GM18951 (cell line): ENCODE measurements at regions not wholly inside any gene's neighbourhood (a gene's known extent, or its start where the extent isn't known, plus 50 kb on each side); places are given as distances from the start of the nearest gene placed in this dataset.

Source experiments
- POLR2A ChIP-seq: IDR thresholded peaks from 4 replicates; pipeline ENCODE4 v1.6.1; 2011; ENCODE audit warnings: mild to moderate bottlenecking; ENCODE audit not compliant: insufficient read length, insufficient read depth; ENCODE audit errors: extremely low read depth
- in situ Hi-C: fragments of 300-500 bp; cut with MboI; formaldehyde crosslinking; loops from one replicate; pipeline ENCODE4 v1.12.0; 2022; ENCODE audit warnings: low sequenced_read_pairs, mixed read lengths, inconsistent platforms; ENCODE audit not compliant: unreplicated experiment

DNA sequence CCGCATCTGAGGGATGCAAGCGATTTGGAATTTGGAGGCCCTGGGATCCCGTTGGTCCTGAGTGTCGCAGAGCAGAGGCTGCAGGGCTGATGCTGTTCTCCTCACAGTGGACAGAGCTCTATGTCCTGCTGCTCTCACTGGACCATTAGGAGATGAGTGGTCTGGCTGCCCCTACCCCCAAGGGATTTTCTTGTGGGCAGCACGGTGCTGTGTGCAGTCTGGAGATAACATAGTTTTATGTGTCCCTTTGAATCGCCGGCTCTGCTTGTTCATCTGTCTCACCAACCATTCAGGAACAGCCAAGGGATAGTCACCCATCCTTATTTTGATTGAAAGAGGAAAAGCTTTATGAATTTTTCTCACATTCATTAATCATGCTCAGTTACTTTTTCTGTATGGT, 49.9 kb downstream of the CHRM3 start:
- in situ Hi-C loops: no loop called here
- TF ChIP-seq POLR2A: no peak

DNA sequence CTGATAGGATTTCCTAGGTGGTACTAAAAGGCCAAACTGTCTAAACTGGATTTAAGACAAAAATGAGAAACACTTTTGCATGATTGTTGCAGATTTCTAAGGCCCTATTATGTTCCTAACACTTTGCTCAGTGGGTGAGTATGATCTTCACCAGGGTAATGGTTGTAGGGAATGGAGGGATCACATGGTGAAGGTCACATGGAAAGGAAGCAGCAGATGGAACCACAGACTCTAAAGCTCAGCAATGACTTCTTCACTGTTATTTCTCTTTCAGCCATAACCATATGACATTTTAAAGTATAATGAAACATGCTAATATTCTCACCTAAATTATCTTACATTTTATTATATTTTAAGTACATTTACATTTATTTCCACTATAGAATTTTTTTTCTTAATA, 51.5 kb downstream of the CHRM3 start:
- no peak for TF ChIP-seq POLR2A
- in situ Hi-C loops: no loop called here

DNA sequence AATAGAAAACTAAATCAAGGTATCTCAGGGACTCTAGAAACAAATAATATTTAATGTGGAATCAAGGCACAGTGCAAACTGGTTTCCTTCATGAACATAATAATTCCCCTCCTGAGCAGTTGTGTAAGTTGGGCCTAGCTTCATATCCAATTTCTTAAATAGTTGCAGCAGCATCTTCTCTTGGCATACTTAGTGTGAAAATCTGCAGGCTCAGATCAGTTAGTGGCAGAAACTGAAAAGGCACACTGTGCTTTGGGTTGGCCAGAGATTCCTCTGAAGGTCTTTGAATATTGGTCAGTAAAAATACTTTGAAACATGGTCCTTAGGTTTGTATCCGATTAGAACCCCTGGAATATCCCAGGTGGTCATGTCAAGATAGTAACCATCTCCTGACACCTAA, 52.5 kb downstream of the CHRM3 start:
- no peak for TF ChIP-seq POLR2A
- in situ Hi-C loops: no loop called here

DNA sequence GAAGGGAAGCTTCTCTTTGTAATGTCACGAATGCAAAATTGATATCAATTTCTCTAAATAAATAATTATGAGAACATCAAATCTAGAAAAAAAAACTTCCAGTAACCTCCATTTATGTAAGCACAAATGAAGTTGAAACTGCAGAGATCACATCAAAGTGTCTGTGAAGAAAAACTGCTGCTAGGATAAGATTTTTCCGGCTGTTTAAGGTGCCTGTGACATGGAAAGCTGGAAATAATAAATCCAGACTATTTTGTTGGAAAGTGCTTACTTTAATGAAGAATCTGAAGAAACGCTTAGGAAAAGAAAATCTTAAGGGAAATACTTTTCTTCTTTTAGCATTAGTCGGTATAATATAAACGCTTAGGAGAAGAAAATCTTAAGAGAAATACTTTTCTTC, 57.0 kb downstream of the CHRM3 start:
- in situ Hi-C loops: no loop called here
- TF ChIP-seq POLR2A: no peak

DNA sequence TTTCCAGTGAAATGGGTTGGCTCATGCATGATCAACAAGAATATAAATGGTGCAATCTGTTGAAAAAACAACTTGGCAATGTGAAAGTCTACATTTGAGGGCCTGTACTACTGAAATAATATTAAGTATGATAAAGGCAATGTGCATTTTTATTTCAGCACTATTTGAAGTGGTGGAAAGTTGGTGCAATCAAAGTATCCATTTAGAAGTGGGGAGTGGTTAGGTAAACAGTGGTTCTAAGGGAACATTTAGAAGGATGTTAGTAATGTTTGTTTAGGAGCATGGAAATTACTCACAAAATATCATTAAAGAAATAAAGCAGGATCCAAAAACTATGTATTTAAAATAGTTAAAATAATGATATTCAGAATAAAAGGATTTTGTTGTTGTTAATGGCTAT, 60.2 kb downstream of the CHRM3 start:
- TF ChIP-seq POLR2A: no peak
- in situ Hi-C loops: no loop called here

GRCh38 chr1:239448911-239449310, 62.5 kb downstream of the CHRM3 start:
- in situ Hi-C loops: no loop called here
- no peak for TF ChIP-seq POLR2A

GRCh38 chr1:239455743-239456142, 69.4 kb downstream of the CHRM3 start:
- in situ Hi-C loops: no loop called here
- no peak for TF ChIP-seq POLR2A

GRCh38 chr1:239456788-239457187, 70.4 kb downstream of the CHRM3 start:
- in situ Hi-C loops: no loop called here
- TF ChIP-seq POLR2A: no peak

DNA sequence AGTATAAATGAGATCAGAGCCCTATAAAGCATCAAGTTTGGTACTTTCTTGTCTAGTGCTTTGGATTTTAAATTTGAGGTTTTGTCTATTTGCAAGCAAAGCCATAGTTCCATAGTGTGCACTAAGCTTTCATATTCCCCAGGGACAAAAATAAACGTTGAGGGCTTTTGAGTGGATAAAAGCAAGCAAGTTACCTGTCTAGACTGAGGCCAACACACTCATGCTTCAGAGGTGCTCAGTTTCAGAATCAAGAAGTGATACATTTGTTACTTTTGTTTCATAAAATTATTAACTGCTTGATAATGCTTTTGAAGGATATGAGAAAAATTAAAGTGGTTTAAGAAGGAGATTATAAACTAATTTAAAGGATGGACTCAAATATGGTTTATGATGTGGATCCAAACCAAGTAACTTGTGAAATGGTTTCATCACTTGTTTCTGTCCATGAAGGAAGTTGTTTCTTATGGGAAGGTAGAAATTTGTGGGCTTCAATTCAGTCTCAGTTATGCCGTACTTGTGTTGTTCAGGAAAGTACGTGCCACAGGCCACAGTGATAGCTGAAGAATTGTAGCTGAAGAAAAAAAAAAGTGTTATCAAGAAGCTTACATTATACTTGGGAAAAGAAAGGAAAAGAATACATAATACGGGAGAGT, 71.2 kb downstream of the CHRM3 start:
- in situ Hi-C loops: no loop called here
- TF ChIP-seq POLR2A: no peak

DNA sequence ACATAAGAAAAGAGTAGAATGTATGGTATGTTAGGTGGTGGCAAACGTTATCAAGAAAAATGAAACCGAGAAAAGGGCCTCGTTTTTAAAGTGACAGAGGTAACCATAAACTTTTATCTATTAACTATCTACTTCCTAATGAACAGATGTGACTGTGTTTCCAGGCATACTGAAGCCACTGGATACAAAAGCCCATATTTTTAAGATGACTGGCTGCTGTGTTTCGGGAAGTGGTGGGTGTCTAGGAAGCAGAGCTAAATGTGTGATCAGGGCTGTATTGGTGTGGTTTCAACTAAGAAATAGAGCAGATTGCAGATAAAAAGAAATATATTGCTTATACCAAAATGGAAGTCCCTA, 71.8 kb downstream of the CHRM3 start:
- in situ Hi-C loops: no loop called here
- TF ChIP-seq POLR2A: no peak

DNA sequence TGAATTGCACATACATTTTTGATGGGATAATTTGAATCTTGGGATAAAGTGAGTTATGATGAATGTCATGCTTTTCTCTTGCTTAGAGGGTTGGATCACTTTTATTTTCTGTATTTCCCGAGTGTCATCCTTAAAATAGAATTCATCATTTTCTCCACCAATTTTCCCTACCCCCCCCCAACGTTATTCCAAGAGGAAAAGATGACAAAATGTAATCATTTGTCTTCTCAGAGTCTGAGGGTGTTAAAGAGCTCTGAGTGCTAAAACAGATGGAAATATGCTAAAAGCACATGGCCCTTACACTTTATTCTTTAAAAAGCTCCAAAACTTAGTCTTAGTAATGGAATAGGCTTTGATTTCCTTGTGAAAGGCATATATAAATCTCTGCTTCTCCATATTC, 81.4 kb downstream of the CHRM3 start:
- in situ Hi-C loops: no loop called here
- TF ChIP-seq POLR2A: no peak

- no peak for TF ChIP-seq POLR2A
- in situ Hi-C loops: no loop called here
Observed at GRCh38 chr1:239478069-239478468, 91.7 kb downstream of the CHRM3 start.

DNA sequence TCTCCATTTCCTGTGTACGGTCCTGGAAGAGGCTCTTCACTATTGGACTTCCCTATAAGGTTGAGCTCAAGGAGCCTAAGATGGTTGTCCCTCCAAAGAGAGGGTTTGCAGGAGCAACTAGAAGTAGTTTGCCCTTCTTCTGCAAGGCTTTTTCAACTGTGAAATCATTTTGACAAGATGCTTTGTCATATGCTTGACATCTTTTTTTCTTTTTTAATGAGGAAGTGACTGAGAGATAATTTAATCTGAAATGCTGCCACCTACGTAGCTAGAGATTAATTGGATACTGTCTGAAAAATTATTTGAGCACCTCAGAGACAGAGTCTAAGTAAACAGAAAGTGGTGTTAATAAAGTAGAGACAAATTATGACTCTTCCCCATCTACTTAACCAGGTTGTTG, 97.0 kb downstream of the CHRM3 start:
- no peak for TF ChIP-seq POLR2A
- in situ Hi-C loops: no loop called here

DNA sequence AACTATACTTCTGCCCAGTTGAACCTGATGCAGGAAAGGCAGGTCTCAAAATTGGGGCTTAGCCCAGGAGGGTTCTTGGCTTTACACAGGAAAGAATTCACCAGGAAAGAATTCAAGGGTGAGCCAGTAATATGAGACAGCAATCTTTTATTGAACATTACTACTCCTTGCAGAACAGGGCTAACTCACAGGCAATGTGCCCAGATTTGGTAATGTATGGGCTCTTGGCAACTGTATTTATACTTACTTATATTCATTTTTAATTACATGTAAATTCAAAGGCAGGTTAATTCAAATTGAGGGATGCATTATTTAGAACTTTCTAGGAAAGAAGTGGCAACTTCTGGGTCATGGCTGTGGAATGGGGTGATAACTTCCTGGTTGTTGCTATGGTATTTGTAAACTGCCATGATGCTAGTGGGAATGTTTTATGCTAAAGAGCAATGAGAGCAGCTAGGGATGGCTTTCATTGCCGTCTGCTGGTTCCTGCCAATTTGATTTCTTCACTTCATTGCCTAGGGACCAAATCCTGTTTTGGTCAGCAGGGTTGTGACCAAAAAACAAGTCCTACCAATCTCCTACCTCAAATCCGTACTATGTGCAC, 107.5 kb downstream of the CHRM3 start:
- TF ChIP-seq POLR2A: no peak
- in situ Hi-C loops: no loop called here

DNA sequence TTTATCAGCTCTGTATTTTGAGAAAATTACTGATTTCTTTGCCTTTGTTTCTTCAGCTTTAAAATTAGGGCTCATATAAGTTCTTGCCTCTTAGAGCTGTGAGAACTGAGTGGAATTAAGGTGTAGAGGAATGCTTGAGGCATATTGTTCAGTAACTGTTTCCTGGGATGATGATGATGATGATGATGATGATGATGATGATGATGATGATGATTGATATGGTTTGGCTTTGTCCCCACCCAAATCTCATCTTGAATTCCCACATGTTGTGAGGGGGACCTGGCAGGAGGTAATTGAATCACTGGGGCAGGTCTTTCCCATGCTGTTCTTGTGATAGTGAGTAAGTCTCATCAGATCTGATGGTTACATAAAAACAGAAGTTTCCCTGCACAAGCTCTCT, 118.7 kb downstream of the CHRM3 start:
- in situ Hi-C loops: no loop called here
- no peak for TF ChIP-seq POLR2A
